Caco-2 (cell line): ENCODE measurements at regions not wholly inside any gene's neighbourhood (a gene's known extent, or its start where the extent isn't known, plus 50 kb on each side); places are given as distances from the start of the nearest gene placed in this dataset.

Source experiments
- BruUV-seq: library from RNA; stranded (reverse); fragments of 400-500 nt; replicated peaks from 2 replicates; lab custom pipeline; 2021; lab: Mats Ljungman, UMichigan
- CTCF ChIA-PET: fragments of 300-600 bp; sonication (Branson Sonifier 250); formaldehyde crosslinking; loops from one replicate; lab custom pipeline; 2022; ENCODE audit warnings: antibody characterized with exemption; lab: Charles Lee
- POLR2A ChIA-PET: fragments of 300-600 bp; sonication (Branson Sonifier 250); formaldehyde crosslinking; loops from one replicate; lab custom pipeline; 2022; ENCODE audit warnings: antibody characterized with exemption; lab: Charles Lee
- DNase-seq, 2 experiments: peaks; one replicate each; pipeline versions ENCODE4 v3.0.0 to v3.0.0-alpha.2; 2020 to 2022
- H3K27me3 ChIP-seq: replicated peaks from 2 replicates; pipeline ENCODE4 v1.6.0; 2011; ENCODE audit warnings: low read length; ENCODE audit not compliant: control insufficient read depth, insufficient read depth
- H3K36me3 ChIP-seq: 2 replicates; pipeline ENCODE4 v1.5.1; 2011; ENCODE audit warnings: low read length; ENCODE audit not compliant: control insufficient read depth, insufficient read depth
- H3K4me1 ChIP-seq: fragments of 250-450 bp; sonication (Bioruptor Pico); 2 replicates; pipeline ENCODE4 v1.5.1; 2020; ENCODE audit warnings: mild to moderate bottlenecking
- H3K4me3 ChIP-seq: 2 replicates; pipeline ENCODE4 v1.5.1; 2011; ENCODE audit warnings: low read depth, mild to moderate bottlenecking, control low read depth, low read length
- H3K9me3 ChIP-seq: fragments of 250-450 bp; sonication (Bioruptor Pico); 2 replicates; pipeline ENCODE4 v1.5.1; 2020; ENCODE audit warnings: mild to moderate bottlenecking, moderate library complexity
- H3K27ac Mint-ChIP-seq: one replicate; pipeline ENCODE4 v1.8.0; 2022; ENCODE audit warnings: mixed read lengths; ENCODE audit not compliant: unreplicated experiment
- H3K27me3 Mint-ChIP-seq: one replicate; pipeline ENCODE4 v1.8.0; 2022; ENCODE audit warnings: mixed read lengths; ENCODE audit not compliant: insufficient read depth, unreplicated experiment
- H3K36me3 Mint-ChIP-seq: one replicate; pipeline ENCODE4 v1.8.0; 2022; ENCODE audit warnings: mild to moderate bottlenecking, mixed read lengths; ENCODE audit not compliant: insufficient read depth, unreplicated experiment
- H3K4me1 Mint-ChIP-seq: one replicate; pipeline ENCODE4 v1.8.0; 2022; ENCODE audit warnings: low read depth, mixed read lengths; ENCODE audit not compliant: unreplicated experiment
- H3K4me3 Mint-ChIP-seq: one replicate; pipeline ENCODE4 v1.8.0; 2022; ENCODE audit warnings: mild to moderate bottlenecking, moderate library complexity, mixed read lengths; ENCODE audit not compliant: unreplicated experiment
- H3K9me3 Mint-ChIP-seq: one replicate; pipeline ENCODE4 v1.8.0; 2022; ENCODE audit warnings: mixed read lengths; ENCODE audit not compliant: unreplicated experiment
- intact Hi-C: fragments of 100-400 bp; cut with micrococcal nuclease; formaldehyde crosslinking; loops from one replicate; pipeline ENCODE4 v1.10.0; 2022; ENCODE audit not compliant: unreplicated experiment
- TF ChIP-seq, protein P1 (sequence below), 2 experiments: fragments of 200-600 bp in 1 of 2; IDR thresholded peaks; 1 replicate in 1 of 2; 2 replicates in 1 of 2; pipeline versions ENCODE4 v1.5.1 to v1.8.0; 2011 to 2022; ENCODE audit warnings: antibody characterized with exemption in 1 of 2, control low read depth in 1 of 2, inconsistent platforms in 1 of 2, low read depth in 1 of 2, low read length in 1 of 2, mild to moderate bottlenecking in 1 of 2, moderate library complexity in 1 of 2; ENCODE audit not compliant: insufficient read depth in 1 of 2, severe bottlenecking in 1 of 2, unreplicated experiment in 1 of 2

DNA sequence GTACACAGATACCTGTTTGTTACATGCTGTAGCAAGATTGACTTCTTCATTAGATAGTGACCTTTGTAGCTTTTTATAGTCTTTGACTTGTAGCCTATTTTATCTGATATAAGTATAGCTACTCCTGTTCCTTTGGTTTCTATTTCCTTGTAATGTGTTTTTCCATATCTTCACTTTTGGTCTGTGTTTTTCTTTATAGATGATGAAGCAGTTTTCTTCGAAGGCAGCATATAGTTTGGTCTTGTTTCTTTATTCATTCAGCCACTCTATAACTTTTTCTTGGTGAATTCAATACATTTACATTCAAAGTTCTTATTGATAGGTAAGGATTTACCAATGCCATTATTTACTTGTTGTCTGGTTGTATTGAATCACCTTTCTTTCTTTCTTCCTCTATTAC is 1357.3 kb upstream of the EYS start:
- Histone ChIP-seq H3K9me3 (no peaks in the 10 kb centered on the region), H3K27me3 (no peaks in the 10 kb centered on the region), H3K4me3 (no peak overlapping the region), H3K4me1 (no peaks in the 10 kb centered on the region), H3K36me3 (no peaks in the 10 kb centered on the region)
- CTCF ChIA-PET = no interaction called here
- Mint-ChIP-seq H3K27me3 (no peaks in the 10 kb centered on the region), H3K4me1 (no peaks in the 10 kb centered on the region), H3K4me3 (no peak overlapping the region), H3K9me3 (no peaks in the 10 kb centered on the region), H3K36me3 (no peaks in the 10 kb centered on the region), H3K27ac (no peak overlapping the region)
- intact Hi-C loops = loop anchor here (10.0 kb wide), 1 partner anchor 1250 kb away; no protein-coding TSS in a partner anchor
- no peak for DNase-seq
- BruUV-seq = no TSS peak
- POLR2A ChIA-PET = no interaction called here
- TF ChIP-seq, protein P1, sequence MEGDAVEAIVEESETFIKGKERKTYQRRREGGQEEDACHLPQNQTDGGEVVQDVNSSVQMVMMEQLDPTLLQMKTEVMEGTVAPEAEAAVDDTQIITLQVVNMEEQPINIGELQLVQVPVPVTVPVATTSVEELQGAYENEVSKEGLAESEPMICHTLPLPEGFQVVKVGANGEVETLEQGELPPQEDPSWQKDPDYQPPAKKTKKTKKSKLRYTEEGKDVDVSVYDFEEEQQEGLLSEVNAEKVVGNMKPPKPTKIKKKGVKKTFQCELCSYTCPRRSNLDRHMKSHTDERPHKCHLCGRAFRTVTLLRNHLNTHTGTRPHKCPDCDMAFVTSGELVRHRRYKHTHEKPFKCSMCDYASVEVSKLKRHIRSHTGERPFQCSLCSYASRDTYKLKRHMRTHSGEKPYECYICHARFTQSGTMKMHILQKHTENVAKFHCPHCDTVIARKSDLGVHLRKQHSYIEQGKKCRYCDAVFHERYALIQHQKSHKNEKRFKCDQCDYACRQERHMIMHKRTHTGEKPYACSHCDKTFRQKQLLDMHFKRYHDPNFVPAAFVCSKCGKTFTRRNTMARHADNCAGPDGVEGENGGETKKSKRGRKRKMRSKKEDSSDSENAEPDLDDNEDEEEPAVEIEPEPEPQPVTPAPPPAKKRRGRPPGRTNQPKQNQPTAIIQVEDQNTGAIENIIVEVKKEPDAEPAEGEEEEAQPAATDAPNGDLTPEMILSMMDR (IDR thresholded peaks at IDR 0.05; ENCODE audit: insufficient read depth in 1 of 2, low read depth in 1 of 2, low read length in 1 of 2, severe bottlenecking in 1 of 2, unreplicated experiment in 1 of 2) = no peak

DNA sequence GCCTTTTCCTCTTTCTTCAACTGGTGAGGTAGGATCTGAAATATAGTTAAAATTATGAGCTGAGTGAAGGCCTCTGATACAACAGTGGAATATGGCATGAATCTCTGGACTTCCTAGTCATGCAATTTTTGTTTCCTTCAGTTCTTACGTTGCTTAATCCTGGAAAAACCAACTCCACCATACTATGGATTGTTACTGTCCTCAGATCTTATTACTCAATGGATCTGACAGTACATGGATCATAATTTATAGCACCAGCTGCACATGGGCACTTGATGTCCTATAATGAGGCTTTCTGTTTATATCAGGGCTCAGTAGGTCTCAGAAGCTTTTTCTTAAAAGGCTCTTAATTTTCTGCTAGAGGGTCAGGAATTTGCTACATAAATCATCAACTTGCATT is 1341.0 kb upstream of the EYS start:
- no peaks in the 10 kb centered on the region for H3K9me3 Mint-ChIP-seq
- no peak overlapping the region for H3K27ac Mint-ChIP-seq
- no peak for DNase-seq
- POLR2A ChIA-PET = no interaction called here
- BruUV-seq = no TSS peak
- no peaks in the 10 kb centered on the region for H3K36me3 ChIP-seq
- intact Hi-C loops = no loop called here
- TF ChIP-seq, protein P1 (IDR thresholded peaks at IDR 0.05; ENCODE audit: insufficient read depth in 1 of 2, low read depth in 1 of 2, low read length in 1 of 2, severe bottlenecking in 1 of 2, unreplicated experiment in 1 of 2) = no peak
- CTCF ChIA-PET = no interaction called here
- no peaks in the 10 kb centered on the region for H3K36me3 Mint-ChIP-seq
- H3K4me3 ChIP-seq = no peak overlapping the region
- H3K4me1 ChIP-seq = no peaks in the 10 kb centered on the region
- no peaks in the 10 kb centered on the region for H3K9me3 ChIP-seq
- H3K4me1 Mint-ChIP-seq = no peaks in the 10 kb centered on the region
- no peaks in the 10 kb centered on the region for H3K27me3 Mint-ChIP-seq
- no peak overlapping the region for H3K4me3 Mint-ChIP-seq
- no peaks in the 10 kb centered on the region for H3K27me3 ChIP-seq

DNA sequence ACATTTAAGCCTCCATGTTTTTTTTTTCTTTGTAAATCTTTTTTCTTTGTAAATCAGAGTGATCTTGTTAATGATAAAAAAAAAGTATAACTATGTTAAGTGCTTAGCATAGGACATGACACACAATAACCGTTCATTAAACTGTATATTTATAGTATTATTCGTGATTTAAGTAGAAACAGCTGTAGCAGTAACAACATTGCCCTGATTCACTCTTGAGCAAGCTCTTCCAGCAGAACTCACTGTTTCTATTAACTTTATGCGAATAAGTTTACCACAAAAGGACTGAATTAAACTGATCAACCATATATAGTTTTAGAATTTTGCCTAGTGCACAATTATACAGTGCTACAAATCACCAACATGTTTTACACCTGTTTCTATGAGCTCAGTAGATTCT is 1338.0 kb upstream of the EYS start:
- intact Hi-C loops = no loop called here
- no peak overlapping the region for H3K27ac Mint-ChIP-seq
- ChIA-PET CTCF (no interaction called here), POLR2A (no interaction called here)
- Histone ChIP-seq H3K27me3 (no peaks in the 10 kb centered on the region), H3K4me1 (no peaks in the 10 kb centered on the region), H3K36me3 (no peaks in the 10 kb centered on the region), H3K9me3 (no peaks in the 10 kb centered on the region), H3K4me3 (no peak overlapping the region)
- DNase-seq = no peak
- no peaks in the 10 kb centered on the region for H3K4me1 Mint-ChIP-seq
- H3K36me3 Mint-ChIP-seq = no peaks in the 10 kb centered on the region
- no TSS peak for BruUV-seq
- TF ChIP-seq, protein P1 (IDR thresholded peaks at IDR 0.05; ENCODE audit: insufficient read depth in 1 of 2, low read depth in 1 of 2, low read length in 1 of 2, severe bottlenecking in 1 of 2, unreplicated experiment in 1 of 2) = no peak
- H3K27me3 Mint-ChIP-seq = no peaks in the 10 kb centered on the region
- H3K4me3 Mint-ChIP-seq = no peak overlapping the region
- H3K9me3 Mint-ChIP-seq = no peaks in the 10 kb centered on the region
